HG02970 (cell line): ENCODE measurements at regions not wholly inside any gene's neighbourhood (a gene's known extent, or its start where the extent isn't known, plus 50 kb on each side); places are given as distances from the start of the nearest gene placed in this dataset.

ENCODE experiments used
- ATAC-seq: cut with Tn5 transposase; IDR thresholded peaks from one replicate; pipeline ENCODE4 v1.9.1; 2021; ENCODE audit warnings: mild to moderate bottlenecking, moderate library complexity, moderate number of reproducible peaks; ENCODE audit not compliant: unreplicated experiment, low FRiP score

DNA sequence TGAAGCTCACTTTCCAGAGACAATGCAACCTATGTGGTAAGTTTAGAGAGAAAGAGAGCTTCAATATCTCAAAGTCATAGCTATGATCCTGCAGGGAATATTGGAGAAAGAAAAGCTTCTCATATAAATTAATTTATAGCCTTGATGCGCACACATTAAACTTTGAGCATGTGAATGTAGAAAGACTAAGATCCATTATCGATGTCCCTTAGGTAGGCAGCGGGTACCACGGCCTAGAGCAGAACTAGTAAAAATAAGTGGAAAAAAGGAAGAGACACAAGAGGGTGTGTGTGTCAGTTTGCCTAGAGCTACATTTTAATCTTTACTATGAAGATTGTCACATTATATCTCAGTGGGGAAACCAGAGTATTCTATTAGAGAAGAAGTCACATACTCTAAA, 685.6 kb downstream of the AMY1C start:
- no peak for ATAC-seq

DNA sequence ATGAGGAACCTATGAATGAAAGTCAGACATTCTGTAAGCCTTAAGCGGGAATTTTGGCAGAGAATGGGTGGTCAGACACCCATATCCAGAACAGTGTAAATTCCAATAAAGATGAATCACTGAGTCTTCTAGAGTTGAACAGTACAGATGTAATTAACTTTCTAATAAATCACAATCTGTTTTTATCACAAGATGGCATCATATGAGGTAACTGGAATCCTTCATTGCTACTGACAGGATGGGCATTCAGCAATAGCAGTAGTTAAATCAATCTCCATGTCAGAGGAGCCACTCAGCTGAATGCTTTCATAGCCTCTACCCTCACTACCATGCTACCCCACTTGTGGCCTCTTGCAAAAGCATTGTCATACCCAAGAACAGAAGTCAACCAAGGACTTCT, 690.3 kb downstream of the AMY1C start:
- ATAC-seq: no peak

GRCh38 chr1:104456724-104457123, 707.0 kb downstream of the AMY1C start:
- no peak for ATAC-seq

DNA sequence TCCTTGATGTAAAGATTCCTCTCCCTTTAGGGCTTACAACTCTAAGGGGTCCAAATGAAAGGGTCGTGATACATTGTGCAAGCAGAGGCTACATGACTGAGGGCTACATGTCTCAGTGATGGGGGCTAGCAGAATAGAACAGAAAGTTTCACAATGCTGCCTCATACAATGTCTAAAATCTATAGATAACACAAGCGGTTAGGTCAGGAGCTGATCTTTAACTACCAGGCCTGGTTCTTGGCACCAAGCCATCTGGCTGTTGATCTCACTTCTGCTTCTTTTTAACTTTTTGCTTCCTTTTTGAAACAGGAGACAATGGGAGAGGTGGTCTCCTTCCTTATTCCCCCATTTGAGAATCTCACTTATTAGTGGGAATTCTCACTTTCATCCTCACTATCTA, 710.2 kb downstream of the AMY1C start:
- ATAC-seq: no peak

DNA sequence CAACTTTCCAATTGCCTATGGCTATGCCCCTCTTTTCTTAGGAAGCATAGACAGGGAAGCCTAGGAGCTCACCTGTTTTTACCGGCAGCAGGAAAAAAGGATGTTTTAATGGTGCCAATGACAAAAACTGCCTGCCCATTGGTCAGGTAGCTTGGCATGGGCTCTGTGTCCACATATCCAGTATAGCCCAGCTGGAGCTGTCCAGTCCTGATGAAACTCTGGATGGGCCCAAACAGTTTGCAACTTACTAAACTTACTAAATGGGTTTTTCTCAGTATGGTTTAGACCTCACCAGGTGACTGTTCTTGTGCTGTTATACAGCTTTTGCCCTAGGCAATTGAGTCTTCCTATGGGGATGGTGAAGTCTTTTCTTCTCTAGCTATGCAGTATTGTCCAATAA, 711.2 kb downstream of the AMY1C start:
- ATAC-seq: no peak

GRCh38 chr1:104463126-104463697, 713.5 kb downstream of the AMY1C start:
- no peak for ATAC-seq

DNA sequence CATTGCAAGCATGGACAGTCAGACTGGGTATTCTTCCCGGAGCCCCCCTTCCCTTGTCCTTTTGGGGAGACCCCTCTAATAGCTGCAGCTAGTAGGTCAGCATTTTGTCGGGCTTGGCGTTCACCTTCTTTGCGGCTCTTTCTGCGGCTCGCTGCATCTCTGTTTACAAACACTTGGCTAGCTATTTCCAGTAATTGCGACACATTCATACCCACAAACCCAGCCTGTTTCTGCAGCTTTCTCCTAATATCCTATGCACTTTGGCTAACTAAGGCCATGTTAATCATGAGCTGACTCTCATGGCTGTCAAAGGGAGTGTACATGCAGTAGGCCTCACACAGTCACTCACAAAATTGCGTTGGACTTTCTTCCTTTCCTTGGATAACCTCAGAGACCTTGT, 716.4 kb downstream of the AMY1C start:
- ATAC-seq: no peak

DNA sequence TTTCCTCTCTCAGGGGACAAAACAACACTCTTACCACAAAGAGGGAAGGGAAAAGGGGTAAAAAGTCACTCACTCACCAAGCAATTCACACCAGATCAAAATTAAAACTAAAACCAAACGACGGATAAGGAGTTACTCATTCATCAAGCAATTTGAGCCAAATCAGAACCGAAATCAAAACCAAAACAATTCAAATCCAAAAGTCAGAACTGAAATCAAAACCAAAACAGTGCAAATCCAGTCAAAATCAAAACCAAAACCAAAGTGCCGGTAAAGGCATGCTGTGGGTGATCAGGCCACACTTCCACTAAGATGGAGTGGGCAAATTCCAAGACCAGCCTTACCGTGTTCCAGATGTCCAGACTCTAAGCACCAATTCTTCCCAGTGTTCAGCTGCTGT, 717.9 kb downstream of the AMY1C start:
- ATAC-seq: peak; percentile 46

DNA sequence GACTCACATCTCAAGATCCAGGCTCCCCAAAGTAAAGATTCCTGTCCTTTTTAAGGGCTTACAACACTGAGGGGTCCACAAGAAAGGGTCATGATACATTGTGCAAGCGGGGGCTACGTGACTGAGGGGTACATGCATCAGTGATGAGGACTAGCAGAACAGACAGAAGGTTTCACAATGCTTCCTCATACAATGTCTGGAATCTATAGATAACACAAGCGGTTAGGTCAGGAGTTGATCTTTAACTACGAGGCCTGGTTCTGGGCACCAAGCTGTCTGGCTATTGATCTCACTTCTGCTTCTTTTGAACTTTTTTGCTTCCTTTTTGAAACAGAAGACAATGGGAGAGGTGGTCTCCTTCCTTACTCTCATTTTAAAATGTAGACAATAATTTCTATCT, 718.6 kb downstream of the AMY1C start:
- no peak for ATAC-seq

DNA sequence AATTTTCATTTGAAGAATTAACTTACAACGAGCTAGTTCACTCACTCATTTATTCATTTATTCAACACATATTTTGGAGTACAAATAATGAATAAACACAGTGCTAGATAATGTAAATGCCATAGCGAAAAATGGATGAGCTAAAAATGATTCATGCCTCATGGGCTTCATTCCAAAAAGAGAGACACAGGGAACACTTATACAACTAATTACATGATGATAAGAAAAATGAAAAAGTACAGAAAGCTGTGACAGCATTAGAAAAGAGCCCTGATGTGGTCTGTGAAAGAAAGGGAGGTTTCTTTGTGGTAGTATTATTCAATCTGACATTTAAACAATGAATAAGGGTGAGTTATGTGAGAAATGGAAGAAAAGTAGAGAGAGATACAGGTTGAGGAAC, 726.4 kb downstream of the AMY1C start:
- no peak for ATAC-seq

DNA sequence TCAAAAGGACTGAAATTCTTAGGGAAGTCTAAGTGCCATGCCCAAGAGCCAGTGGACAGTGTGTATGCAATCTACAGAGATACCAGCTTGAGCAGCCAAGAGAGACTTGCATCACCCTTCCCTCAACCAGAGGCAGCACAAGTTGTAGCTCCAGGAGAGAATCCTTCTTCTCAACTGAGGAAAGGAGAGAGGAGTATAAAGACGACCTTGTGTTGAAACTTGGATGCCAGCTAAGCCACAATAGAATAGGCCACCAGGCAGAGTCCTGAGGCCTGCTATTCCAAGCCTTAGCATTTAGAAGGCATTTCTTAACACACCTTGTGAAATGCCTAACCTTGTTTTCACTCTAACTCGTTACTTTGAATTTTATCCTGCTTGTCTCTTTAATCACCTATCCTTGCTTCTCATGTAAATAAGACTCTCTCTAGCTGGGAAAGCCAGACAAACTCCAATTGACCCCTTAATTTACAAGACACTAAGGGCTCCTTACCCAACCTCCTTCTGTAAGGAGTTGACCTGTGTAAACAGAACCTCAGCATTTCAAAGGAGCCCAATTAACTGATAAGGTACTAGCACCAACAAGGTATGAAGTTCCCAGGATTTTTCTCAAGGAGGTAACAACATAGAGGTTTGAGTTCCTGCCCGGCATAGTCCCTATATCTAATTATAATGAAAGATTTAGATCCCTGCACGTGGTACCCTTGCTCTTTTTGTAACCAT, 738.8 kb downstream of the AMY1C start:
- ATAC-seq: no peak

DNA sequence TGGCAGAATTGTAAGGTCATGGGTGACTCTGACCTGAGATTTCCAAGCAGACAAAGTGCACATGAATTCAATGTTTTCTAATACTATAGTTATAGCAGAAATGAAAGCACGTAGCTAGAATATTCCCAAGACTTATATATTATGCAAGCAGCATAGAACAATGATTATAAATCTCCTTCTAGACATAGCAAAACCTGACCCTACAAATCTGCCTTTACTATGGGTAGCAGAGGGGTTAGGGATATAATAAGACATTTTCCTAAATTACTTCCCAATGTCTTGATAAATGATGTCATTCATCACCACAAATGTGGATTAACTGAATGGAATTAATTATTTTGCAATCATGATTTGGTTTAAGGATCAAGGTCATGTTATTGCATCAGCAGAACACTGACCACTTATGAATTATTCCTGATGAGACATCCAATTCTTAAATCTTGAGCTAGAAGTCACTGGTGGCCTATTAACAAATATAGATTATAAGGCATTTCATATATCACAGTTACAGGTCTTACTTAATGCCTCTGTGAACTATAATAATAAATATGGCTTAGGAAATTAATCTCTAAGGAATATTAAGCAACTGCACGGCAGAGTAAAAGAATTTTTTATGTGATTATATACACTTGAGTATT, 776.6 kb downstream of the AMY1C start:
- ATAC-seq: no peak

- ATAC-seq: no peak
Observed at GRCh38 chr1:104531990-104532389, 782.3 kb downstream of the AMY1C start.

DNA sequence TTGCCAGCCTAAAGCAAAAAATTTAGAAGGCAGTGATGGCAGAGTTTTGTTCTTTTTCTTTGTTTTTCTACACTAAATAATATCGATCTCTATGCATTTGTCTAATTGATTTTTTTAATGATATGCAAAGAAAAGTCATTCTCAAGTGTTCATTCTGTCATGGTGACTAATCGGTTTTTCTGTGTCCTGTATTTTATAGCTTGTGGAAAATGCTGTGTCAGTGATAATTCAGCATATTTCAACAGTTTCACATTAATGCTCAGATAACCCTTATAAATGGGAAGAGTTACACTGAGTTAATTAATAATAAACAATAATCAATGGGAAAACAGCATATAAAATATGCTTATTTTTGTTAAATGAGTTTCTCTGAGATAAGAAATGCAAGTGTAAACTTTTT, 824.9 kb downstream of the AMY1C start:
- no peak for ATAC-seq

DNA sequence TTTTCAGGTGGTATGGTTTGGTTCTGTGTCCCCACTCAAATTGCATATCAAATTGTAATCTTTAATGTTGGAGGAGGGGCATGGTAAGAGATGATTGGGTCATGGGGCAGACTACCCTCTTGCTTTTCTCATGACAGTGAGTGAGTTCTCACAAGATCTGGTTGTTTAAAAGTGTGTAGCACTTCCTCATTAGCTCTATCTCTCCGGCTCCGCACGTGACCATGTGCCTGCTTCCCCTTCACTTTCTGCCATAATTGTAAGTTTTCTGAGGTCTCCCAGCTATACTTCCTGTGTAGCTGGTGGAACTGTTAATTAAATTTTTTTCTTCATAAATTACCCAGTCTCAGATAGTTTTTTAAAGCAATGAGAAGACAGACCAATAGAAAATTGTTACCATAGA, 843.2 kb downstream of the AMY1C start:
- ATAC-seq: no peak

DNA sequence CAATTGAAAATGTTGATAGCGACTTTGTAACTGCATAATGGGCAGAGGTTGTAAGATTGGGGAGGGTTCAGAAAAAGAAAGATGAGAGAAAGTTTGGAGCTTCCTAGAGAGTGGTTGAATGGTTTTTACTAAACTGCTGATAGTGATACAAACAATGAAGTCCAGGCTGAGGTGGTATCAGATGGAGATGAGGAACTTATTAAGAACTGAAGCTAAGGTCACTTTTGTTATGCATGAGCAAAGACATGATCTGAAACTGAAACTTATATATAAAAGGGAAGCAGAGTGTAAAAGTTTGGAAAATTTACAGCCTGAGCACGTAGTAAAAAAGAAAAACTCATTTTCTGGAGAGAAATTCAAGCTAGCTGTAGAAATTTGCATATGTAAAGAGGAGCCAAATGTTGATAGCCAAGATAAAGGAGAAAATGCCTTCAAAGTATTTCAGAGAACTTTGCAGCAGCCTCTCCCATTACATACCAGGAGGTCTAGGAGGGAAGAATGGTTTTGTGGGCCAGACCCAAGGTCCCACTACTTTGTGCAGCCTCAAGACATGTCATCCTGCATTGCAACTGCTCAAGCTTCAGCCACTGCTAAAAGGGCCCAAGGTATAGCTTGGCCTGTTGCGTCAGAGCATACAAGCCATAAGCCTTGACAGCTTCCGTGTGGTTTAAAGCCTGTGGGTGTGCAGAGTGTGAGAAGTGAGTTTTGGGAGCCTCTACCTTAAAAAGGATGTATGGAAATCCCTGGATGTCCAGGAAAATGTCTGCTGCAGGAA, 843.9 kb downstream of the AMY1C start:
- no peak for ATAC-seq

- ATAC-seq: no peak
Observed at GRCh38 chr1:104617474-104617873, 867.8 kb downstream of the AMY1C start.

DNA sequence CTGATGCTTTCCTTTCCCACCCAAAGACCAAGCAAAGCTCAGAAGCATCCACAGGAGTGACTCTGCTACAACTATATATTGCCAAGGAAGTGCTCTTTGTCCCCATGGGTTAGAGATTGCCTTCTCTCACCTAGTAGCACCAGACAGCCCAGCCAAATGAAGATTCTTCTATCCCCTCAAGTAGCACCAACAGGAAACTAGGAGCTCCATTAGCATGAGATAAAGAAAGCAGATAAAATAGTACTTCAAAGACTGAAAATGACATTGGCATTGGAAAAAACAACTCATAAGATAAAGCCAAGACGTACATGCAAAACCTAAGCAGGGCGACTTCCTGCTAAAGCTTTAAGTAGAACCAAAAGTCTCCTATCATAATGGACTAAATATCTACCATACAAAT, 871.5 kb downstream of the AMY1C start:
- ATAC-seq: no peak

- ATAC-seq: no peak
Observed at GRCh38 chr1:104624538-104624937, 874.8 kb downstream of the AMY1C start.

DNA sequence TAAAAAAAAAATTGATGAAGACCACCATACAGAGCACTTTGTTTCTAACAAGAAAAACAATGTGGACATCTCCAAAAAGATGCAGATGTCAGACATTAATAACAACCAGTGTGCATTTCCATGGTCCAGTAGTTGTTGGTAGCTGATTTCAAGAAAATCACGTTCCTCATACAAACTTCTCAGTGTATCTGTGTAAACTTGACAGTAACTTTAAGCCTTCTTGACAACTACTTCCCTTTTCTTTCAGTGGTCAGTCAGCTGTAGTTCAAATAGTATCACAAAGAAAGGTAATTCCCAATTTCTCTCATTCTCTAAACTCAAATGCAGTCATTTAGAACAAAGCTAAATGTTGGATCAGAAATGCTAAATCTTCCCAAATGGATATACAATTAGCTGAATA, 879.9 kb downstream of the AMY1C start:
- no peak for ATAC-seq

- ATAC-seq: no peak
Observed at GRCh38 chr1:104630567-104631149, 881.0 kb downstream of the AMY1C start.
